ENCODE measurements at regions not wholly inside any gene's neighbourhood (a gene's known extent, or its start where the extent isn't known, plus 50 kb on each side); places are given as distances from the start of the nearest gene placed in this dataset.

DNA sequence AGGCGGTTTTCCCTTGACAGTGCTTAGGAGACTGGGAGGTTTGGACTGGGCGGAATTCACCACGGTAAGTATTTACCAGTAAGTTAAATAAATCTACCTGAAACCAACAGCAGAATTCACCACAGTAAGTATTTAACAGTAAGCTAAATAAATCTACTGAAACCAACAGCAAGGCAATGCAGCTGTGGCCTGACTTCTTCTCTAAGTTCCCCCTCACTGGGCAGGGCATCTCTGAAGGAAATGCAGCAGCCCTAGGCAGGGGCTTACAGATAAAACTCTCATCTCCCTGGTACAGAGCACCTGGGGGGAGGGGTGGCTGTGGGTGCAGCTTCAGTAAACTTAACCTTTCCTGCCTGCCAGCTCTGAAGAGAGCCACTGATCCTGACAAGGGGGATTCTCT lies 432.5 kb upstream of the LRRTM1 start:
- no peak for DNase-seq (ENCODE audit: low read depth)
- TF ChIP-seq, protein P1, sequence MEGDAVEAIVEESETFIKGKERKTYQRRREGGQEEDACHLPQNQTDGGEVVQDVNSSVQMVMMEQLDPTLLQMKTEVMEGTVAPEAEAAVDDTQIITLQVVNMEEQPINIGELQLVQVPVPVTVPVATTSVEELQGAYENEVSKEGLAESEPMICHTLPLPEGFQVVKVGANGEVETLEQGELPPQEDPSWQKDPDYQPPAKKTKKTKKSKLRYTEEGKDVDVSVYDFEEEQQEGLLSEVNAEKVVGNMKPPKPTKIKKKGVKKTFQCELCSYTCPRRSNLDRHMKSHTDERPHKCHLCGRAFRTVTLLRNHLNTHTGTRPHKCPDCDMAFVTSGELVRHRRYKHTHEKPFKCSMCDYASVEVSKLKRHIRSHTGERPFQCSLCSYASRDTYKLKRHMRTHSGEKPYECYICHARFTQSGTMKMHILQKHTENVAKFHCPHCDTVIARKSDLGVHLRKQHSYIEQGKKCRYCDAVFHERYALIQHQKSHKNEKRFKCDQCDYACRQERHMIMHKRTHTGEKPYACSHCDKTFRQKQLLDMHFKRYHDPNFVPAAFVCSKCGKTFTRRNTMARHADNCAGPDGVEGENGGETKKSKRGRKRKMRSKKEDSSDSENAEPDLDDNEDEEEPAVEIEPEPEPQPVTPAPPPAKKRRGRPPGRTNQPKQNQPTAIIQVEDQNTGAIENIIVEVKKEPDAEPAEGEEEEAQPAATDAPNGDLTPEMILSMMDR (IDR thresholded peaks at IDR 0.05; ENCODE audit: low read depth, low read length, missing control alignments) = no peak
- H3K4me3 ChIP-seq (ENCODE audit: low read depth, low read length) = no peak overlapping the region

DNA sequence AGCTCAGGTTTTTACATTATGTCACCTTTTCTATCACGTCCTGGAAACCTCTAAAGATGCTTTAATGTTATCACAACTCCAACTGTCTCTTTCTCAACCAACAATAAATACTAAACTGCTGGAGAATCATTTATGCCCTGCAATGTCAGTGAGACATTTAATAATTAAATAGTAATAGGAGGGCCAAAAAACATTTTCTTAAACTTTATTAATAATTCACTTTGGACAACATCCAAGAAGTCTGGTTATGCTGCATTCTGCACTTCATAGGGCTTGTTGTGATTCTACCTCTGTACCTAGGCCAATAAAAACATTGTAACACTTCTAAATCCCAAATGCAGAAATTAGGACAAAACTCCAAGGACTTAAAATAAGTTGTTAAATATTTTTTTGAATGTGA lies 420.4 kb upstream of the LRRTM1 start:
- DNase-seq (ENCODE audit: low read depth) = no peak
- TF ChIP-seq, protein P1 (IDR thresholded peaks at IDR 0.05; ENCODE audit: low read depth, low read length, missing control alignments) = no peak
- H3K4me3 ChIP-seq (ENCODE audit: low read depth, low read length) = no peak overlapping the region

DNA sequence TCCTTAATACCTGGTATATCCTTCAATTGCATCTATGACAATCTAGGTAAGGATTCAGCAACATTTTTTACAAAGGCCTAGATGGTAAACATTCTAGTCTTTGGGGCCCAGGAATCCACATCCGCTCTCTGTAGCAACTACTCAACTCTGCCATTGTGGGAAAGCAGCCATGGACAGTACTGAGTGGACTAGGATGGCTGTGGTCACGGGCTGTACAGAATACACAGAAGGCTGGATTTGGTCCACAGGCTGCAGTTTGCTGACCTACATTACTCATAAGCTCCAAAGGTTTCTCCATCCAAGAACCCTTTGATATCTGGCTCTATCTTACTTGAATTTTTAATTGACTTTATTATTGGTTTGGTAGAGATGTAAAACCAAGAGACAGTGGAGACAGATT lies 418.3 kb upstream of the LRRTM1 start:
- no peak overlapping the region for H3K4me3 ChIP-seq (ENCODE audit: low read depth, low read length)
- no peak for DNase-seq (ENCODE audit: low read depth)
- TF ChIP-seq, protein P1 (IDR thresholded peaks at IDR 0.05; ENCODE audit: low read depth, low read length, missing control alignments) = no peak

DNA sequence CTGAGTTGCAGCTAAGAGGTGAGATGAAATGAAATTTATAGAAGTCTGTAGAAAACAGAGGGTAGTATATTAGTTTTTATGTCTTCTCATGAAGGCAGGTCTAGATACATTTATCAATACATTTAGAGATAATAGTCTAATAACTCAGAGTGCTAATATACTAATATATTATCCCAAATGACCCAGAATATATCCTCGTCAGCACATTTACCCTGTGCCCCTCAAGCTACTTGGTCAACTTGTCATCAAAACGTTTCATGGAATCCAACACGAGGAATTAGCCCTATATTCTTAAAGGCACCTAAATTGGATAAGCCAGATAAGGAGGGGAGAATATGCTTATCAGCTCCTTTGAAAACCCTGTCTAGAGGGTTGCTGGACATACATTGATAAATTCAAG lies 415.1 kb upstream of the LRRTM1 start:
- no peak for DNase-seq (ENCODE audit: low read depth)
- TF ChIP-seq, protein P1 (IDR thresholded peaks at IDR 0.05; ENCODE audit: low read depth, low read length, missing control alignments) = no peak
- H3K4me3 ChIP-seq (ENCODE audit: low read depth, low read length) = no peak overlapping the region

DNA sequence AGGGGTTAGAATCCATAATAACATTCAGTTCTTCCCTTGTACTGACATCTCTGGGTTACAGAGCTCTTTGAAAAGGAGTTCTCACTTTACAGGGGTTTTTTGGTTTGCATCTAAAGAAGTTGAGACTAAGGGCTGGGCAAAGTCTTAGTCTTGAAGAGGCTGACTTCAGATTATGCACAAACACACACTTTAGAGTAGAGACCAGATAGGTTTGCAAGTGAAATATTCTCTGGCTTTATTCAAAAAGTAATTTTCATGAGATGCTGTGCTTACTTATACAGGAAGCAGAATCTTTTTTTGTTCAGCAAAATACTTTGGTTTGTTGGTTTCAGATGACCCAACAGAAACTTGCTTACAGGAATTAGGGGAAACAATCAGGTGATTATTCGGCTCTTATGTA lies 410.9 kb upstream of the LRRTM1 start:
- TF ChIP-seq, protein P1 (IDR thresholded peaks at IDR 0.05; ENCODE audit: low read depth, low read length, missing control alignments) = no peak

DNA sequence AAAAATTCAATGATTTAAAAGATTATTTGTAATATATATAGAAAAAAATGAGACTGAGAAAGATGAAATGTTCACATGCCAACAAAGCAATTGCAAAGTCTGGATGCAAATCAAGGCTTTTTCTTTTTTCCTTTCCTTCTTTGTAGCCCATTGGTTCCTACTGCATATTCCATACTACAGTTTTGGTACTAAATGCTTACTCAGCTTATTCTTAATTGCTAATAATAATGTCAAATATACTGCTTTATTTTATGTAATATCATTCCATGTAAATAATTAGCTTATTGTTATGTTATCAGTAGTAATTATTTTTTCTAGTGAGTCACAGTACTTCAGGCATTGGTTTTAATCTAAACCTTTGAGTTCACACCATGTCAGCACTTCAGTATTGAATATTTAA lies 407.4 kb upstream of the LRRTM1 start:
- TF ChIP-seq, protein P1 (IDR thresholded peaks at IDR 0.05; ENCODE audit: low read depth, low read length, missing control alignments) = no peak
- DNase-seq (ENCODE audit: low read depth) = no peak
- no peak overlapping the region for H3K4me3 ChIP-seq (ENCODE audit: low read depth, low read length)

More for the DNA sequence above, 410.9 kb upstream of the LRRTM1 start:
- no peak for DNase-seq (ENCODE audit: low read depth)
- no peak overlapping the region for H3K4me3 ChIP-seq (ENCODE audit: low read depth, low read length)

DNA sequence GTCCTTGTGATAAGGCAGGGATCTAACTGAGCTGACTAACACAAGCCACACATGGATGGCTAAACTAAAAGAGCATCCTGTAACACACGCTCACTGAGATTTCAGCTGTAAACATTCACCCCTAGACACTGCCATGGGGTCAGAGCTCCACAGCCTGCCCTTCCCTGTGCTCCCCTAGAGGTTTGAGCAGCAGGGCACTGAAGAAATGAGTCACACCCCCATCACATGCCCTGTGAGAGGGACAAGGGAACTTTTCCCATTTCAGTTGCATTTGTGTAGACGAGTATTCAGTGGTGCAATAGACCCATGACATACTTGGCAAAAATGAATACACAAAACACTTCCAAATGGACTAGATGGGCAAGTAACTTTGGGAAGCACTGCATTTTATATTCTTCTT lies 402.4 kb upstream of the LRRTM1 start:
- no peak overlapping the region for H3K4me3 ChIP-seq (ENCODE audit: low read depth, low read length)
- no peak for DNase-seq (ENCODE audit: low read depth)
- TF ChIP-seq, protein P1 (IDR thresholded peaks at IDR 0.05; ENCODE audit: low read depth, low read length, missing control alignments) = no peak
